GM12864 (cell line): ENCODE measurements at regions not wholly inside any gene's neighbourhood (a gene's known extent, or its start where the extent isn't known, plus 50 kb on each side); places are given as distances from the start of the nearest gene placed in this dataset.

Experiments
- DNase-seq: peaks from one replicate; pipeline ENCODE4 v3.0.0-alpha.2; 2011; ENCODE audit warnings: low read depth
- H3K4me3 ChIP-seq: 2 replicates; pipeline ENCODE4 v1.5.1; 2011; ENCODE audit warnings: mild to moderate bottlenecking, low read depth, low read length, control low read depth
- TF ChIP-seq, protein P1 (sequence below): IDR thresholded peaks from 2 replicates; pipeline ENCODE4 v1.5.1; 2011; ENCODE audit warnings: low read depth, mild to moderate bottlenecking, moderate library complexity, low read length, control low read depth, inconsistent platforms; ENCODE audit errors: missing control alignments

DNA sequence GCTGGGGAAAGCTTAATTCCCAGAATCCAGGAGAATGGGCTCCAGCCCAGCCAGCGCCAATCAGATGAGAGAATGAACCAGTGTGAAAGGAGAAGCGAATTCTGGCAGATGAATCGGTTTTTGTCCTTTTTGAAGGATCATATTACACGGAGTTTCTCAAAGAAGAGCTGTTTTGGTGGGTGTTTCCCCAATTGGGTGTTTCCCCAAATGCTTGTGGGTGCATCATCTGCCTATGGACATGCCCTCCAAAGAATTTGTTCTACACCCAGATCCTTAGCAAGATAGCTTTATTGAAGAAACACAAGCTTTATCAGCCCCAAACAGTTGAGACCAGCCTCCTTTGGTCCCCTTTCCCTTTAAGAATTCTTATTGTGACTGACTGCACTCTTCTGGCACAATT lies 186.5 kb upstream of the GPR26 start:
- H3K4me3 ChIP-seq: no peak overlapping the region
- TF ChIP-seq, protein P1, sequence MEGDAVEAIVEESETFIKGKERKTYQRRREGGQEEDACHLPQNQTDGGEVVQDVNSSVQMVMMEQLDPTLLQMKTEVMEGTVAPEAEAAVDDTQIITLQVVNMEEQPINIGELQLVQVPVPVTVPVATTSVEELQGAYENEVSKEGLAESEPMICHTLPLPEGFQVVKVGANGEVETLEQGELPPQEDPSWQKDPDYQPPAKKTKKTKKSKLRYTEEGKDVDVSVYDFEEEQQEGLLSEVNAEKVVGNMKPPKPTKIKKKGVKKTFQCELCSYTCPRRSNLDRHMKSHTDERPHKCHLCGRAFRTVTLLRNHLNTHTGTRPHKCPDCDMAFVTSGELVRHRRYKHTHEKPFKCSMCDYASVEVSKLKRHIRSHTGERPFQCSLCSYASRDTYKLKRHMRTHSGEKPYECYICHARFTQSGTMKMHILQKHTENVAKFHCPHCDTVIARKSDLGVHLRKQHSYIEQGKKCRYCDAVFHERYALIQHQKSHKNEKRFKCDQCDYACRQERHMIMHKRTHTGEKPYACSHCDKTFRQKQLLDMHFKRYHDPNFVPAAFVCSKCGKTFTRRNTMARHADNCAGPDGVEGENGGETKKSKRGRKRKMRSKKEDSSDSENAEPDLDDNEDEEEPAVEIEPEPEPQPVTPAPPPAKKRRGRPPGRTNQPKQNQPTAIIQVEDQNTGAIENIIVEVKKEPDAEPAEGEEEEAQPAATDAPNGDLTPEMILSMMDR: no peak
- DNase-seq: no peak

DNA sequence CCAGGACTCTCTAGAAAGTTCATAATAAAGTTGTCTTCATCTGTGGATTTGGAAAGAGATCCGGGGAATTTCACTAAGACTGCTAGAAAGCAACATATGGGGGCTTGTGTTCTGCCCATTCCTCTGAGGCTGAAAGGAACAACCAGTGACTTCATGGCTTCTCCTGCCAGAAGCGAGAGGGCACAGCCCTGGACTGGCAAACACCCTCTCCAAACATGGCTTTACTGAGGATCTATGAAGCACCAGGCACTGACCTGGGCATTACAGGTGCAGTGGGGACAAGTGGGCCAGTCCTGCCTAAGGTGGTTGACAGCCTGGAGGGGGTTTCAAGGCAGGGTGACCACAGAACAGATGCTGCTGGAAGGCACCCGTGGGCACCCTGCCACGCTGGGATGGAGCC lies 185.8 kb upstream of the GPR26 start:
- H3K4me3 ChIP-seq: no peak overlapping the region
- TF ChIP-seq, protein P1: no peak
- DNase-seq: no peak

DNA sequence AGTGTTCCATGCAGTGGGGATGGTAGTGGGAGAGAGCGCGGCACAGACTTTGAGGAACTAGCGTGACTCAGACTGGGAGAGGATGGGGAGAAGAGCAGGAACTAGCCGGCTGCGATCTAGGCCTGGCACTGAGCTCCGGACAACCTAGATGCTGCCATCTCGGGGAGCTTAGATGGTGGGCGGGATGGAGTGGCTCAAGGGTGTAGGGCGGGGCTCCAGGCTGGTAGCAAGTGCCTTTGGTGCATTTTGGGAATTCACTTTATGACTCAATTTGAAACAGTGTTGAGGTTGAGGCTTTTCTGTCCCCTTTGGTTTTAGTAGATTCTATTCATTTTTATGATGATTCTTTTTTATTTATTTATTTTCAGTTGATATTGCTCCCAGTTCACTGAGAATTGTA lies 185.3 kb upstream of the GPR26 start:
- TF ChIP-seq, protein P1: no peak
- H3K4me3 ChIP-seq: no peak overlapping the region
- no peak for DNase-seq

DNA sequence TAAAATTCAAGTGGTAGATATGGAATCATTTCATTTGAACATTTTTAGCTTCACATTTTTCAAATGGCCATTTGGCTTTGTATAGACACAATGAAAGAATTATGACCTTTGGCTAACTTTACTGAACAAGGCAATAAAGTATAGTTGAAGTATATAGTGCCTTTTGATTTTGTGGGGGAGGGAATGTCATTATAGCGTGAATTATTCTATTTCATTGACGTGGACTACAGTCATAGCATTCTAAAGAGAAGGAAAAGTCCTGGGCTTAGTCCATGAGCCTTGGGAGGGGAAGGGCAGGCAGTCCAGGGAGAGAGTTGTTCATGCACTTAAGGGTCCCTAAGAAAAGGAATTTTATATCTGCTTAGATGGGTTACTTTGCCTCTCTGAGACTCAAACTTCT lies 181.4 kb upstream of the GPR26 start:
- no peak overlapping the region for H3K4me3 ChIP-seq
- TF ChIP-seq, protein P1: no peak
- DNase-seq: no peak

DNA sequence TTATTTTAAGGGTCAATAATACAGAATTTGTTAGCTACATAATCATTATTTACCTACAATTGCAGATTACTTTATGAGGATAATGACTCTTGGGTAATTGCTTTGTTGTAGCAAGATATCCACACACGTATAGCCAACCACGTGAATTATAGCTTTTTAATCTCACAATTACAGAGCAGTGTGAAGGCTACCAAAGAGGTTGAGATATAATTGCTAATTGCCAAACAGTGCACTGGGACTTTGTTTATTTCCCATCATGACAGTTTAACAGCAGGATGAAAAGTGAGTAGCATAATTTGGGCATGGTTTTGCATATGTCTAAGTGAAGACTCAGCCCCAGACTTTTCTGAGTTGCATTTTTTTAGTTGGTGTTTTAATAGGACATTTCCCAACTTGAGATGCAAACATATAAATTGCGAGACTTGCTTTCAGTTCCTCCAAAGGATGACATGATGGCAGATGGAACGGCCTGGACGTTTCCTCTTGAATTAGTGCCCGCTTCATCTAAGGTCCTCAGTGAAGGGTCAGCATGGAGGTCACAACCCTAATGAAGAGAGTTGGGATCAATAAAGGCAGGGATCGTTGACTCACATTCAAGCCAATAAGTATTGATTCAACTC lies 180.7 kb upstream of the GPR26 start:
- no peak overlapping the region for H3K4me3 ChIP-seq
- TF ChIP-seq, protein P1: no peak
- DNase-seq: no peak

DNA sequence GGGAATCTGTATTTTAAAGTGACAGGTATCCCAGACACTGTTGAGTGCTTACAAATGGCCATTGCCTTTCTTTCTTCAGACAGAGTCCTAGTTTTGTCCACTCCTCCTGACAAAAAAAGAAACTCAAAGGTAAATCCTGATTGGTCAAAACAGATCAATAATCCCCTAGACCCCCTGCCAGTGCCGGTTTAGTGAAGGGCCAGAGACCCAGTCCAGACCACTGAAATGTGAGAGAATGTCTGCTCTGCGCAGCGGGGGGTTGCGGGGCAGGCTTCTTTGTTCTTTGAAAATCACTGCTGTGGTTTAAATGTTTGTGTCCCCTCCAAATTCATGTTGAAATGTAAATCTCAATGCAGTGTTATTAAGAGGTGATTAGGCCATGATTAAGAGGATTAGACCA lies 177.7 kb upstream of the GPR26 start:
- no peak for DNase-seq
- no peak overlapping the region for H3K4me3 ChIP-seq
- TF ChIP-seq, protein P1: no peak

DNA sequence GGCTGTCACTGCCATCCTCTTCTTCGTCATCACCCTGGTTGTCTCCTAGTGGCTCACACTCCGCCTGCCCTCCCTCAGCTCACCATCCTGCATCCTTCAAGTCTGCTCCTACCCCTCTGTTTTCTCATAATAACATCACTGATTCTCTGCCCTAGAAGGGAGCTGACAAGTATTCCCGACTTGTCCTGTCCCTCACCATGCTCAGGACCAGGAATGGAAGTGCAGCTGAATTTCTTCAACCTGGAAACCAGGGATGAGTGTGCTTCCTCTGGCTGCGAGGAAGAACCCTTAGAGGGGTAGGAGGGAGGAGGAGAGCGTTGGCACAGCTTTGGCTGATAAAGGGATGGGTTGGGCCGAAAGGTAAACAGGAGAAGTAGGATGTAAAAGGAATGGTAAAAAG lies 174.8 kb upstream of the GPR26 start:
- no peak for DNase-seq
- H3K4me3 ChIP-seq: no peak overlapping the region
- TF ChIP-seq, protein P1: no peak
